RKO (cell line): ENCODE measurements at regions not wholly inside any gene's neighbourhood (a gene's known extent, or its start where the extent isn't known, plus 50 kb on each side); places are given as distances from the start of the nearest gene placed in this dataset.

Experiments used
- DNase-seq: peaks from one replicate; pipeline ENCODE4 v3.0.0-alpha.2; 2016; ENCODE audit warnings: low spot score

DNA sequence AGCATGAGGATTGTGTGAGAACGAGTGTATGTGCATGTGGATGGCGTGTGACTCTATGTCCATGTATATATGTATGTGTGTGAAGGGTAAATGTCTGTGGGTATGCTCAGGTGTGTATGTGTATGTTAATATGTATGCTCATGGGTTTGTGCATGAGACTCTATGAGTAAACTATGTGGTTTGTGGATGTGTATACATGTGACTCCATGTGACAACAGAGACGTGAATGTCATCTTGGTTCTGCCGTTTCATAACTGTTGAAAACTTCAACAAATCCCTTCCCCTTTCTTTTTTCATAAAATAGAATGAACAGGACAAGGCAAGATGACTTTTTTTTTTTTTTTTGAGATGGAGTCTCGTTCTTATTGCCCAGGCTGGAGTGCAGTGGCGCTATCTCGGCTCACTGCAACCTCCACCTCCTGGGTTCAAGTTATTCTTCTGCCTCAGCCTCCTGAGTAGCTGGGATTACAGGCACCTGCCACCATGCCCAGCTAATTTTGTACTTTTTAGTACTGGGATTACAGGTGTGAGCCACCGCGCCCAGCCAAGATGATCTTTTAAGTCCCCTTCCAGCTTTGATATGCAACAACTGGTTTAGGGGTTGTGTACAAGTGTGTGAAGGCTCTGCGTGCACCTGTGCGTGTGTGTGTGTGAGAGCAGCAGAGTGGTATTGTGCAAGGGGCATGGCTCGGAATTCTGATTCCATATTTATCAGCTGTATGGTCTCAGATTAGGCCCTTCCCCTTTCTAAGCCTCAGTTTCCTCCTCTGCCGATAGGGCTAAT is 106.3 kb downstream of the EBNA1BP2 start:
- no peak for DNase-seq

GRCh38 chr1:43065191-43065590 is 106.5 kb upstream of the SLC2A1 start:
- no peak for DNase-seq

DNA sequence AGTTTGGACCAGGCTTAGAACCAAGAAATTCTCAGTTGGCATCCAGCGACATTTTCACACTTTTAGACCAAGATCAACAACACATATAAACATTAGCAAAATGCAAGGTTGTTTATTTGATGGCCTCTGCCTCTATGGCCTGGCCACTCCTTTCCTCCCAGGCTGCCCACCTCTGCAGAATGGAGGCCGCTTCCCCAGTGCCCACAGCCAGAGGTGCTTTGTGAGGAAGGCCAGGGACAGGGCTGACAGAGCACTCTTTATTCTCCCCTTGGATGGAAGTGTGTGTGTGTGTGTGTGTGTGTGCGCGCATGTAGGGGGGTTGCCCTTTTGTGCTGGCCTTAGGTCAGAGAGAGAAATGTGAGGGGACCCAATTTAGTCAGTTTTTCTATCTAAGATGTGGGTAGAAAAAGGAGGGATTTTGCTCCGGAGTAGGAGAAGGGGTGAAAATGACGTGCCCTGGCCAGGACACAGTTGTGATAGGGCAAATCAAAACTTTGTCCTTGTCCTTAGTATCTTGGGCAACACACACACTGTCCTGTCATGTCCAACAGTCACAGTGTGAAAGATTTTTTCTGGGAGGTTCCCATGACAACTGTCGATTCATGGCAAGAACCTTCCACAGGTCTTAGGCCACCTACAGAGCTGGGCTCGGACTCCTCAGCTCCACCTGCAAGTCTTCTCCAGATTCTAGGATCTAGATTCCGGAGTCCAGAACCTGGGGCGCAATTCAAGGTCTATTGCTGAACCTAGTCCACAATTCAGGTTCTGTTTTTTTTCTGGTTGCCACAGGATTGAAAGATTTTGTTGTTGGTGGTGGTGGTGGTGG is 104.9 kb upstream of the SLC2A1 start:
- DNase-seq, result no peak

- no peak for DNase-seq
Observed at GRCh38 chr1:43062527-43063095, 103.9 kb upstream of the SLC2A1 start.

GRCh38 chr1:43061757-43062156 is 103.1 kb upstream of the SLC2A1 start:
- DNase-seq, result no peak

DNA sequence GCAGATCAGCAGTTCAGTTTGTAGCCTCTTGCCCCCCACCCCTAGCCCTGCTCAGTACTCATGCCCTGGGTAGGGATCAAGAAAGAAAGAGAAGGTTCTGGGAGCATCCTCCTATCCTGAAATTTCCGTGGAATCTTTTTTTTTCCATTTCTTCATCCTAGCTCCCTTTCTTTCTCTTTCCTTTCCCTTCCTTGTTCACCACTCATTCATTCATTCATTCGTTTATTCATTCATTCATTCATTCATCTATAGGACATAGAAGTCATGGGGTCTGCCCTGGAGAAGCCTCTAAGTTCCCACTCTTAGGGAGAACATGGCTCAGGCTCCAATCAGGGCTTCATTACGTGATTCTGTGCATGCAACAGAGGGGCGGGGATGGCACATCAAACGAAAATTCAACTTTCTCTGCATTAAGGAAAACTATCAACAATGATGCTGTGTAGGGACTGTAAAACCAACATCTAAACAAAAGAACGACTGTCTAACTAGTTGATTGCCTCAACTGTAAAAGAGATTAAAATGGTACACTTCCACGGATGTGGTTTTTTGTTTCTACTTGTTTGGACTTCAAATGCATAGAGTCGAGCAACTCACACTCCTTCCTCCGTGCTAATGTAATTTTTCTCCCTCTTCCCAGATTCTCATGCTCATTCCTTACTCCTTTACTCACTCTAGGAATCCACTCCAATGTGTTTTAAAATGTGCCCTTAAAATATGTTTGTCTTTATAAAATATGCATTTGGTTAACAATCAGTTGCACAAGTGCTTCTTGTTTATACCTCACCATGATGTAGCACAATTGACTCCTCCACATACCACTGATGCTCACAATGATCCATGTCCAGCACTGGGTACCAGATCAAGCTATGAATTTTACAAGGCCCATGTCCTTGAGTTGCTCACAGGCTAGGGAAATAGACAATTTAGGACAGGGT is 101.2 kb upstream of the SLC2A1 start:
- DNase-seq, result no peak

GRCh38 chr1:43058545-43059360 is 100.1 kb upstream of the SLC2A1 start:
- peak; percentile 58 for DNase-seq

DNA sequence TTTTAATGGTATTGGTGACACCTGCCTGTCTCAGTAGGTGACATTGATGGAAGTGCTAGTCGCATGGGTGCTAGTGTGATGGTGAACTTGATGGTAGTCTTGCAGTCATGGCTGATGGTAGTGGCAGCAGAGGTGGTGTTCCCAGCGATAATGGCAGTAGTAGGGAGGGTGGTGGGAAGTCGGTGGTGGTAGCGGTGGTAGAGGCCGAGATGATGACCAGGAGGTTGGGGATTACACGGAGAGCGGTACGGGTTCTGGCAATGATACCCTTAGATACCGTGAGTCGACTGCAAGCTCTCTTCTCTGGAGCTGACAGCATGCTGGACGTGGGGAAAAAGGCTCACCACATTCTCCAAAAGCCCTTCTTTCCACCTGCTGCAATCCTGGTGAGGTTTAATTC is 99.4 kb upstream of the SLC2A1 start:
- DNase-seq, result no peak

GRCh38 chr1:43057567-43057966 is 98.9 kb upstream of the SLC2A1 start:
- DNase-seq, result no peak

GRCh38 chr1:43056981-43057391 is 98.3 kb upstream of the SLC2A1 start:
- no peak for DNase-seq

DNA sequence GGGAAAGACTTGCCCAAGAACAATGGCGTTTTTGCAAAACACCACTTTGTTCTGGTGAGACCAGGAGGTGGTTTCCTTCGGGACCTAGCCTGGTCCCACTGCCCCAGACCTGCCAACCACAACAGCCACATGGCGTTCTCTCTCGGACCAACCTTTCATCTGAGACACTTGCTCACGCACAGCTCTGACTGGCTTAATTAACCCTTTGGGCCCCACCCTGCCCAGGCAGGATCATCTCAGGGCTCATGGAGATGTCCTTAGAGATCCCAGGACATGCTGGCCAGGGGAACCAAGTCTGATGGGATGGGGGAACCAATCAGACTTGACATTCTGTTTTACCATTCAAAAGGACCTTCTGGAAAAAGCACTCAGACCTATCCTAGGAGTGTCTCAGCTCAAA is 97.8 kb upstream of the SLC2A1 start:
- no peak for DNase-seq

DNA sequence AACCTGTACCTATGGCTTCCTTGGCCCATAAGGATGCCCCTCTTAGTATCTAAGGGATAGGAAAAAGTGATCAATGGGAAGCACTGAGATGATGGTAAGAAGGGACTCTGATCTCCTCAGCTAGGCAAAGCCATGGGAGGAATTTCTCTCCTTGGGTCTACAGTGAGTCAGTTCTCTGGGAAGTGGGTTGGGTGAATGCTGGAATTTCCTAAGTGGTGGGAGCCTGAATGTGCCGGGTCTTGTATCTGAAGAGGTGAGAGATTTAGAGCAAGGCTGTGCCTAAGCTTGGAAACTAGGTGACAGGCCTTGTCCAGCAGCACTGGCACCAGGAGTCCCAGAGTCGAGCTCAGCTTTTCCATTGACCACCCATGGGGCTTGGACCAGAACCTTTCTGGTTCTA is 96.3 kb upstream of the SLC2A1 start:
- no peak for DNase-seq

DNA sequence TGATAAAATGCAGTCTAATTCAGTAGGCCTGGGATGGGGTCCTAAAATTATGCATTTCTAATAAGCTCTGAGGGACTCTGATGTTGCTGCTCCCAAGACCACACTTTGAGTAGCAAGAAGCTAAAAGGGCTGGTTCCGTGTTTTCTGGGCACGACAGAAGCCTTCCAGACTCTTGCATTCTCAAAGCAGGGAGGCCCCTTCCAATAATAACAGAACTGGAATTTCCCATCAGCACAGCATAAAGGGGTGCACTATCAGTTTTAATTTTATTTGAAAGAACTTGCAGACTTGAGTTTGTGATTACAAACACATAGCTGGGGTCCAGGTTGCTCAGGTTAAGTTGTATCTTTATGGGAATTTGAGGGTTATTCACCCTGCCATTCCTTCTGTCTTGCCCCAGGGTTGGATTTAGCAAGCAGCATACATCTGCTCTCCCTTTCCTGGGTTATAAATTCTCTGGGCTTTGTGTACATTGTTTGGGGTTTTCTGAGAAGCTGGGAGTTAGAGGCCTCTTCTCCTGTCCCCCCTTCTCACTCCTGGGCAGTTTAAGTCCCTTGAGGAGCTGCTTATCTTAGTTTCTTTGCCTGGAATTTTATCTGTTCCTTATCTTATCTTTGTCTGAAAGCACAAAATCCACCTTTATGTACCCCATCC is 94.2 kb upstream of the SLC2A1 start:
- DNase-seq, result no peak

DNA sequence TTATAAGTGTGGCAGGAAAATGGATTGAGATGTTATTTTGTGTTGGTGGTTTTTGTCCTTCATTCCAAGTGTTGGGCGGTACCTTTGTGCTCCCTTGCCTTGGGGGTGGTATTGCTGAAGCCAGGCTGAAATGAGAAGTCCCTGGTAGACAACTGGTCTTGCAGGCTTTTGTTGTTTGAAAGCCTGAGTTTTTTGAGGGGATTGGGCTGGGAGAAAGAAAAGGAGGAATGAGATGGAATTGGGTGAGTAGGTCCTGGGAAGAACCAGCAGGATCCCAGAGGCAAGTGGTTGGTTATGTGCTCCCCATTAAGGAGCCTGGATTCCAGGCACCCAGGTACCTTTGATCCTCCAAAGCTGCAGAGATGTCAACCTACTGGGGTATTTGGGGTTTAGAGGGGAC is 93.7 kb upstream of the SLC2A1 start:
- DNase-seq, result no peak

DNA sequence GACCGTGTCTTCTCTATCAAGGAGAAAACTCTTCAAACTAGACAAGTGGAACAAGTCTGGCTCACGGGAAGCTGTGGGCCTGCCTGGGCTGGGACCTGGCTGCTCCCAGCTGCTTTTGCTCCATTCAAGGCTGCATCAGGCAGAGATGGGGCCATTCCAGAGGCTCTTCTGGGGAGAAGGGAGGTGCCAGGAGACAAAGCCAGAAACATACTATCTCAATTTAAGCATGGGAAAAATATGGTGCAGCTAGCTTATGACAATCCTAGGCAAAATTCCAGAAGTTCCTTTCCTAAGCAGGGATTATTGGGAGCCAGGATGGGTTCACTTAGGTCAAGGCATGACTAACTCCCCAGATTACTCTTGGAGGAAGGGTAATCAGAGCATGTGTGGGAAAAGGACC is 90.8 kb upstream of the SLC2A1 start:
- DNase-seq, result no peak

GRCh38 chr1:43048601-43049011 is 89.9 kb upstream of the SLC2A1 start:
- peak; percentile 19 for DNase-seq

DNA sequence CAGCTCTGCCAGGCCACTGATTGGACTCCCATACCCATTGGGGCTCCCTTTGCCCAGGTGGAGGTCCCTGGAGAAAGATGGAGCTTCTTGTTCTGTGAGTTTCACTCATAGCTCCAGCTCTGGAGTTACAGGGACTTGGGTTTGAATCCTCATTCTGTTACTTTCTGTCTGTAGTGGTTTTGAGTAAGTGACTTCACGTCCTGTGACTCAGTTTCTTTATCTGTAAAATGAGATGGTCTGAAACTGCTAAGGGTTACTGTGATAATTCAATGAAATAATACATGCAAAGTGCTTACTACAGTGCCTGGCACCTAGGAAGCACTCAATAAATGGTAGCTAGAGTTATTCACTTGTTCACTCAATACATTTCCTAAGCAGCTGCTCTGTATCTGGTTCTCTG is 88.5 kb upstream of the SLC2A1 start:
- DNase-seq, result no peak

DNA sequence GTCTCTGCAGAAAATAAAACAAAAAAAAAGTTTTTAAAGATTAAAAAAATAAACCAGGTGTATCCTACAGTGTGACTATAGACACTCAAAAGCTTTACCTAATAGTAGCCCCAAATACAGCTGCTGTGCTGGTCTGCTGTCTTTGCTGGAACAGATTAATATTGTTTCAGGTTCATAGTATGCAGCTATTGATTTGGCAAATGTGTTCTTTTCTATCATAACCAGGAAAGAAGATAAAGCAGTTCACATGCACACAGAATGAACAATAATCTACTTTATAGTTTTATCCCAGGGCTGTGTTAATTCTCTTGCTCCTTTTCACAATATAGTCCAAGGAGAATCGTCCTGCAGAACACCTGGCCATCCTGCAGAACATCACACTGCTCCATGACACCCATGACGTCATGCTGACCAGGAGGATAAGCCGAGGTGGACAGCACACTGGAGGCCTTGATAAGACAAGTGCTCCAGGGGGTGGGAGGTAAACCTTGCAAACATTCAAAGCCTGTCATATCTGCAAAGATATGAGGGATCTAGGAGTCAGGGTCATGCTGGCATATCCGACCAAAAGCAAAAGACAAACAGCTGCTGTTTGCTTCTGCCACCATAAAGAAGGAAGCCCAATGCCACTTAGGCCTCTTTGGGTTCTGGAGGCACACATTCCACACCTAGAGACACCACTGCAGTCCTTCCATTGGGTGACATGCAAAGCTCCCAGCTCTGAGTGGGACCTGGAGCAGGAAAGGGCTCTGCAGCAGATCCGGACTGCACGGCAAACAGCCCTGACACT is 86.1 kb upstream of the SLC2A1 start:
- no peak for DNase-seq

GRCh38 chr1:43043695-43044094 is 85.0 kb upstream of the SLC2A1 start:
- DNase-seq, result no peak
